ENCODE measurements at regions not wholly inside any gene's neighbourhood (a gene's known extent, or its start where the extent isn't known, plus 50 kb on each side); places are given as distances from the start of the nearest gene placed in this dataset.

DNA sequence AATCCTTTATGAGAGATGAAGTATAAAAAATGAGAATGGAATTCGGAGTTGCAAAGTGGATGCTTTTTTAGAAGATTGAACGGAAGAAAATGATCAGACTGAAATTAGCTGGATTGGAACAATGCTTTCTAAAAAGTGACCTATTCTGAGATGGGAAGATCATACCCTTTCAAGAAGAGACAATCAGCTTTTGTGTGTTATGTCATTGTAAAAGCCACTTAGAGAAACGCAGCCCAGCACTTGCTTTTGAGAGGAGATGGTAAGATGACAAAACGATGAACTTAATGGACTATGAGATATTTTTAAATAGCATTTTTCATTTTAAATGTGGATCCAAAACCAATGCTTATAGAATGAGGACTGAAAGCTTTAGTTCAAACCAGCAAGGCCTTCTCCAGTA, 871.4 kb upstream of the KLHL29 start:
- TF ChIP-seq, protein P1, sequence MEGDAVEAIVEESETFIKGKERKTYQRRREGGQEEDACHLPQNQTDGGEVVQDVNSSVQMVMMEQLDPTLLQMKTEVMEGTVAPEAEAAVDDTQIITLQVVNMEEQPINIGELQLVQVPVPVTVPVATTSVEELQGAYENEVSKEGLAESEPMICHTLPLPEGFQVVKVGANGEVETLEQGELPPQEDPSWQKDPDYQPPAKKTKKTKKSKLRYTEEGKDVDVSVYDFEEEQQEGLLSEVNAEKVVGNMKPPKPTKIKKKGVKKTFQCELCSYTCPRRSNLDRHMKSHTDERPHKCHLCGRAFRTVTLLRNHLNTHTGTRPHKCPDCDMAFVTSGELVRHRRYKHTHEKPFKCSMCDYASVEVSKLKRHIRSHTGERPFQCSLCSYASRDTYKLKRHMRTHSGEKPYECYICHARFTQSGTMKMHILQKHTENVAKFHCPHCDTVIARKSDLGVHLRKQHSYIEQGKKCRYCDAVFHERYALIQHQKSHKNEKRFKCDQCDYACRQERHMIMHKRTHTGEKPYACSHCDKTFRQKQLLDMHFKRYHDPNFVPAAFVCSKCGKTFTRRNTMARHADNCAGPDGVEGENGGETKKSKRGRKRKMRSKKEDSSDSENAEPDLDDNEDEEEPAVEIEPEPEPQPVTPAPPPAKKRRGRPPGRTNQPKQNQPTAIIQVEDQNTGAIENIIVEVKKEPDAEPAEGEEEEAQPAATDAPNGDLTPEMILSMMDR (tag by site-specific recombination; IDR thresholded peaks at IDR 0.05), result no peak
- no peak for TF ChIP-seq ZNF785 (tag by site-specific recombination; IDR thresholded peaks at IDR 0.05)

Measured in HEK293 (cell line).